ENCODE measurements at regions not wholly inside any gene's neighbourhood (a gene's known extent, or its start where the extent isn't known, plus 50 kb on each side); places are given as distances from the start of the nearest gene placed in this dataset.

DNA sequence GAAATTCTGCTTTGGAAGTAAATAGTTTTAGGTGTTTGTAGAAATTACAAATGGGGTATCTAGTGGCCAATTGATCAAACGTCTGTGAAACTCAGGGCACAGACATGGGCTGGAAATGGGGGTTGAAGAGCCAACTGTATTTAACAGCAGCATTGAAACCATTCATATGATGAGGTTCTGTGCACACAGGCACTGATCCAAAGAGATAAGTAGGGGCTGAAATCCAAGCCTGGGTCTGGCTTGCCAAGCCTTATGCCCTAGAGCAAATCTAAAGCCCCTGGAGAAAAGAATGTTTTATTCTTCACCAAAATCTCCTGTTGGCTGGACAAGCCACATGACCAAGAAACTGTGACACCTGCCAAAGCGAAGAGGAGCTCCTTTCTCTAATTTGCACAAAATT is 67.6 kb upstream of the ST6GALNAC5 start:
- ChIA-PET CTCF (no interaction called here), POLR2A (ENCODE audit: unreplicated experiment) (no interaction called here)
- intact Hi-C loops (cut with micrococcal nuclease; ENCODE audit: unreplicated experiment), result no loop called here
- H3K4me2 ChIP-seq, result no peak overlapping the region
- H4K20me1 ChIP-seq (ENCODE audit: insufficient read depth), result no peaks in the 10 kb centered on the region
- DNase-seq, result no peak
- no peak overlapping the region for H2AFZ ChIP-seq
- H3K27me3 ChIP-seq (ENCODE audit: insufficient read depth, low read depth), result no peaks in the 10 kb centered on the region
- no peaks in the 10 kb centered on the region for H3K79me2 ChIP-seq (ENCODE audit: low read depth)
- no TSS peak for BruUV-seq (replicated peaks)
- H3K4me3 ChIP-seq, result no peak overlapping the region
- H3F3A ChIP-seq (ENCODE audit: insufficient read depth, low read depth), result no peaks in the 10 kb centered on the region
- no peak overlapping the region for H3K27ac ChIP-seq
- H3K4me1 ChIP-seq (replicated peaks; ENCODE audit: insufficient read depth), result no peaks in the 10 kb centered on the region
- TF ChIP-seq, protein P1, sequence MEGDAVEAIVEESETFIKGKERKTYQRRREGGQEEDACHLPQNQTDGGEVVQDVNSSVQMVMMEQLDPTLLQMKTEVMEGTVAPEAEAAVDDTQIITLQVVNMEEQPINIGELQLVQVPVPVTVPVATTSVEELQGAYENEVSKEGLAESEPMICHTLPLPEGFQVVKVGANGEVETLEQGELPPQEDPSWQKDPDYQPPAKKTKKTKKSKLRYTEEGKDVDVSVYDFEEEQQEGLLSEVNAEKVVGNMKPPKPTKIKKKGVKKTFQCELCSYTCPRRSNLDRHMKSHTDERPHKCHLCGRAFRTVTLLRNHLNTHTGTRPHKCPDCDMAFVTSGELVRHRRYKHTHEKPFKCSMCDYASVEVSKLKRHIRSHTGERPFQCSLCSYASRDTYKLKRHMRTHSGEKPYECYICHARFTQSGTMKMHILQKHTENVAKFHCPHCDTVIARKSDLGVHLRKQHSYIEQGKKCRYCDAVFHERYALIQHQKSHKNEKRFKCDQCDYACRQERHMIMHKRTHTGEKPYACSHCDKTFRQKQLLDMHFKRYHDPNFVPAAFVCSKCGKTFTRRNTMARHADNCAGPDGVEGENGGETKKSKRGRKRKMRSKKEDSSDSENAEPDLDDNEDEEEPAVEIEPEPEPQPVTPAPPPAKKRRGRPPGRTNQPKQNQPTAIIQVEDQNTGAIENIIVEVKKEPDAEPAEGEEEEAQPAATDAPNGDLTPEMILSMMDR (conservative IDR thresholded peaks at IDR 0.05), result no peak
- no peaks in the 10 kb centered on the region for H3K9me2 ChIP-seq (ENCODE audit: insufficient read depth)
- H3K36me3 ChIP-seq (ENCODE audit: low read depth), result no peaks in the 10 kb centered on the region
- H3K9me3 ChIP-seq (ENCODE audit: insufficient read depth, low read depth), result no peaks in the 10 kb centered on the region

DNA sequence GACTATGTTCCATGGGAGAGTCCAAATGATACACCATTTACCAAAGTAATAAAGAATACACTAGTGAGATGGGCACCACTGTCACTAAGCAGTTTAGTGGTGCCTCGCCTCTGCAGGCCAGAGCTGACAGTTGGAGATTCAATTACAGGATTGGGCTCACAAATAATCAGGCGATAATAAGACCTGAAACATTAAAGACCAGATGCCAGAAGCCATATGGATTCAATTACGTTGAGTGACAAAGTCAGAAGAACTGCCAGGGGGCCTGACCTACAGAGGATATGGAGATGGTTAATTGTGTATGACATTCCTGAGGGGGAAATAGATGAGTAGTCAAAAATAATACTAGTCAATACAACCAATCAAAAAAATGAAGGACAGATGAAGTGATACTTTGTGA is 65.2 kb upstream of the ST6GALNAC5 start:
- DNase-seq, result no peak
- Histone ChIP-seq H3K4me2 (no peak overlapping the region), H3K27ac (no peak overlapping the region), H4K20me1 (ENCODE audit: insufficient read depth) (no peaks in the 10 kb centered on the region), H3K36me3 (ENCODE audit: low read depth) (no peaks in the 10 kb centered on the region), H3K9me2 (ENCODE audit: insufficient read depth) (no peaks in the 10 kb centered on the region), H3K79me2 (ENCODE audit: low read depth) (no peaks in the 10 kb centered on the region), H3K9me3 (ENCODE audit: insufficient read depth, low read depth) (no peaks in the 10 kb centered on the region), H3K4me3 (no peak overlapping the region), H3K27me3 (ENCODE audit: insufficient read depth, low read depth) (no peaks in the 10 kb centered on the region), H3F3A (ENCODE audit: insufficient read depth, low read depth) (no peaks in the 10 kb centered on the region), H3K4me1 (replicated peaks; ENCODE audit: insufficient read depth) (no peaks in the 10 kb centered on the region), H2AFZ (no peak overlapping the region)
- CTCF ChIA-PET, result no interaction called here
- intact Hi-C loops (cut with micrococcal nuclease; ENCODE audit: unreplicated experiment), result no loop called here
- POLR2A ChIA-PET (ENCODE audit: unreplicated experiment), result no interaction called here
- no TSS peak for BruUV-seq (replicated peaks)
- TF ChIP-seq EZH2 (IDR thresholded peaks at IDR 0.05; ENCODE audit: low read depth), result no peak
- TF ChIP-seq, protein P1 (conservative IDR thresholded peaks at IDR 0.05), result no peak

DNA sequence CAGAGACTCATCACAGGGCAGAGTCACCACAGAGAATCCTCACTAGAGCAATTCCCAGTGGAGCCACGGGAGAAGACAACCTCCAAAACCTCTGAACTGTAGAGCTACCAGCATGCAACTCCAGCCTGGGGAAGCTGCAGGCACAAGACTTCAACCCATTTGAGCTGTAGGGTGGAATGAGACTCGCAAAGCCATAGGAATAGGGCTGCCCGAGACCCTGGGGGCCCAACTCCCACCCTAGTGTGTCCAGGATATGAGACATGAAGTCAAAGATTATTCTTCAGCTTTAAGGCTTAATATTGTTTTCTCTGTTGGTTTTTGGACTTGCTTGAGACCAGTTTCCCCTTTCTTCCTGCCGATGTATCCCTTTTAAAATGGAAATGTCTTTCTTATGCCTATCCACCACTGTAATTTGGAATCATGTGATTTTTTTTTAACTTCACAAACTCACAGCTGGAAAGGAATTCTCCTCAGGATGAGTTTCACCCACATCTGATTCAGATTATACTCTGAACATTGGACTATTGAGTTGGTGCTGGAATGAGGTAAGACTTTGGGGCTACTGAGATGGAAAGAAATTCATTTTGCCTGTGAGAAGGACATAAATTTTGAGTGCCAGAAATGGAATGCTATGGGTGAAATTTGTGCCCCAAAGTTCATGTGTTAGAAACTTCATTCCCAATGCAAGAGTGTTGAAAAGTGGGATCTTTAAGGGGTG is 59.6 kb upstream of the ST6GALNAC5 start:
- Histone ChIP-seq H3K79me2 (ENCODE audit: low read depth) (no peaks in the 10 kb centered on the region), H3K27ac (no peak overlapping the region), H3K9me2 (ENCODE audit: insufficient read depth) (no peaks in the 10 kb centered on the region), H3K4me1 (replicated peaks; ENCODE audit: insufficient read depth) (no peaks in the 10 kb centered on the region), H3K4me3 (no peak overlapping the region), H3K9me3 (ENCODE audit: insufficient read depth, low read depth) (no peaks in the 10 kb centered on the region), H3K4me2 (no peak overlapping the region), H3K27me3 (ENCODE audit: insufficient read depth, low read depth) (no peaks in the 10 kb centered on the region), H4K20me1 (ENCODE audit: insufficient read depth) (no peaks in the 10 kb centered on the region), H2AFZ (no peak overlapping the region), H3F3A (ENCODE audit: insufficient read depth, low read depth) (no peaks in the 10 kb centered on the region), H3K36me3 (ENCODE audit: low read depth) (no peaks in the 10 kb centered on the region)
- POLR2A ChIA-PET (ENCODE audit: unreplicated experiment), result no interaction called here
- no peak for TF ChIP-seq EZH2 (IDR thresholded peaks at IDR 0.05; ENCODE audit: low read depth)
- TF ChIP-seq, protein P1 (conservative IDR thresholded peaks at IDR 0.05), result no peak
- intact Hi-C loops (cut with micrococcal nuclease; ENCODE audit: unreplicated experiment), result no loop called here
- DNase-seq, result no peak
- CTCF ChIA-PET, result no interaction called here
- BruUV-seq (replicated peaks), result no TSS peak

All from PC-9 (cell line).